GM12875 (cell line): ENCODE measurements at regions not wholly inside any gene's neighbourhood (a gene's known extent, or its start where the extent isn't known, plus 50 kb on each side); places are given as distances from the start of the nearest gene placed in this dataset.

Experiments
- H3K4me3 ChIP-seq: one replicate; pipeline ENCODE4 v1.5.1; 2011; ENCODE audit warnings: low read depth, low read length, control low read depth
- CTCF ChIP-seq: IDR thresholded peaks from 2 replicates; pipeline ENCODE4 v1.5.1; 2011; ENCODE audit warnings: low read depth, mild to moderate bottlenecking, control low read depth, inconsistent platforms, low read length, moderate library complexity, borderline replicate concordance; ENCODE audit not compliant: insufficient read depth

- no peak for TF ChIP-seq CTCF
- no peak overlapping the region for H3K4me3 ChIP-seq
Measured at GRCh38 chr1:13949546-13949945, 249.6 kb downstream of the PRDM2 start.

GRCh38 chr1:13950637-13951036, 250.6 kb downstream of the PRDM2 start:
- peak; percentile 55; the same call in 1 of the 2 replicates for TF ChIP-seq CTCF
- H3K4me3 ChIP-seq, result no peak overlapping the region

- no peak overlapping the region for H3K4me3 ChIP-seq
- no peak for TF ChIP-seq CTCF
Measured at GRCh38 chr1:13951793-13952751, 252.1 kb downstream of the PRDM2 start.

GRCh38 chr1:13952985-13953384, 253.0 kb downstream of the PRDM2 start:
- H3K4me3 ChIP-seq, result no peak overlapping the region
- TF ChIP-seq CTCF, result no peak

- no peak for TF ChIP-seq CTCF
- H3K4me3 ChIP-seq, result no peak overlapping the region
Measured at GRCh38 chr1:13956393-13956792, 256.4 kb downstream of the PRDM2 start.

GRCh38 chr1:13960375-13960987, 260.5 kb downstream of the PRDM2 start:
- no peak overlapping the region for H3K4me3 ChIP-seq
- TF ChIP-seq CTCF, result peak; percentile 92
